B cell (primary cell): ENCODE measurements at regions not wholly inside any gene's neighbourhood (a gene's known extent, or its start where the extent isn't known, plus 50 kb on each side); places are given as distances from the start of the nearest gene placed in this dataset.

Experiments used
- ATAC-seq: fragments of 200-7000 bp; cut with Tn5 transposase; one replicate; pipeline ENCODE4 v1.10.0; 2021; ENCODE audit warnings: low read depth, mild to moderate bottlenecking, moderate number of reproducible peaks, moderate library complexity
- CTCF ChIA-PET: fragments of 350-600 bp; sonication (Branson Sonifier 250); formaldehyde crosslinking; loops from one replicate; lab custom pipeline; 2021; ENCODE audit warnings: antibody characterized with exemption, inconsistent platforms; lab: Charles Lee
- POLR2A ChIA-PET: fragments of 350-600 bp; sonication (Branson Sonifier 250); formaldehyde crosslinking; loops from one replicate; lab custom pipeline; 2021; ENCODE audit warnings: antibody characterized with exemption; lab: Charles Lee
- DNase-seq: peaks from one replicate; pipeline ENCODE4 v3.0.0; 2013
- H2AFZ ChIP-seq: 2 replicates; pipeline ENCODE4 v1.6.1; 2012; ENCODE audit warnings: mild to moderate bottlenecking, low read depth, low read length; ENCODE audit not compliant: insufficient read depth, poor library complexity, severe bottlenecking
- H3K27ac ChIP-seq, 2 donors: 1 replicate in 1 of 2; 2 replicates in 1 of 2; pipeline ENCODE4 v1.5.1; 2012 to 2013; ENCODE audit warnings: low read length in 2 of 2, mild to moderate bottlenecking in 2 of 2, moderate library complexity in 1 of 2
- H3K27me3 ChIP-seq, 4 experiments: fragments of 200-600 bp in 1 of 4; sonication (generic) in 1 of 4; replicated peaks in 1 of 4; 1 replicate in 2 of 4; 2 replicates in 2 of 4; pipeline versions ENCODE4 v1.6.1 to v1.7.0; 2013 to 2016; ENCODE audit warnings: low read length in 3 of 4, mild to moderate bottlenecking in 2 of 4, mixed read lengths in 1 of 4, moderate library complexity in 1 of 4; ENCODE audit not compliant: insufficient read depth in 4 of 4, control insufficient read depth in 3 of 4; ENCODE audit errors: control extremely low read depth in 1 of 4
- H3K36me3 ChIP-seq, 2 experiments: replicated peaks in 1 of 2; 1 replicate in 1 of 2; 2 replicates in 1 of 2; pipeline versions ENCODE4 v1.6.1 to v1.7.1; 2013; ENCODE audit warnings: low read length in 1 of 2; ENCODE audit not compliant: insufficient read depth in 2 of 2, control insufficient read depth in 1 of 2; ENCODE audit errors: control extremely low read depth in 1 of 2, extremely low read depth in 1 of 2
- H3K4me1 ChIP-seq, 2 donors: fragments of 200-600 bp in 1 of 2; sonication (generic) in 1 of 2; 1 replicate in 1 of 2; 2 replicates in 1 of 2; pipeline versions ENCODE4 v1.5.1 to v1.6.1; 2013 to 2017; ENCODE audit warnings: low read length in 2 of 2; ENCODE audit not compliant: control insufficient read depth in 2 of 2, insufficient read depth in 2 of 2
- H3K4me2 ChIP-seq: replicated peaks from 2 replicates; pipeline ENCODE3; 2012; ENCODE audit warnings: mild to moderate bottlenecking, low read depth, low read length; ENCODE audit not compliant: poor library complexity, severe bottlenecking
- H3K4me3 ChIP-seq, 5 experiments: fragments of 200-600 bp in 1 of 5; sonication (generic) in 1 of 5; 1 replicate in 3 of 5; 2 replicates in 2 of 5; pipeline versions ENCODE4 v1.5.1 to v1.7.0; 2011 to 2016; ENCODE audit warnings: low read length in 4 of 5, mild to moderate bottlenecking in 4 of 5, low read depth in 2 of 5, control low read depth in 1 of 5, moderate library complexity in 1 of 5; ENCODE audit not compliant: insufficient read depth in 1 of 5; ENCODE audit errors: control extremely low read depth in 1 of 5, extremely low read depth in 1 of 5
- H3K79me2 ChIP-seq: fragments of 200-600 bp; sonication (generic); one replicate; pipeline ENCODE4 v1.6.0; 2016; ENCODE audit warnings: low read length; ENCODE audit not compliant: control insufficient read depth, insufficient read depth
- H3K9ac ChIP-seq: fragments of 200-600 bp; sonication (generic); 2 replicates; pipeline ENCODE4 v1.6.1; 2017; ENCODE audit warnings: mild to moderate bottlenecking, low read length, moderate library complexity
- H3K9me3 ChIP-seq, 3 donors: one replicate each; pipeline versions ENCODE4 v1.6.1 to v1.7.1; 2013; ENCODE audit warnings: low read length in 2 of 3; ENCODE audit not compliant: control insufficient read depth in 2 of 3, insufficient read depth in 1 of 3; ENCODE audit errors: control extremely low read depth in 1 of 3
- H4K20me1 ChIP-seq: 2 replicates; pipeline ENCODE4 v1.6.0; 2012; ENCODE audit warnings: mild to moderate bottlenecking, low read length; ENCODE audit not compliant: insufficient read depth, control insufficient read depth, poor library complexity, severe bottlenecking
- H3K27ac Mint-ChIP-seq: one replicate; pipeline ENCODE4 v1.8.0; 2021; ENCODE audit warnings: mixed read lengths
- H3K27me3 Mint-ChIP-seq: one replicate; pipeline ENCODE4 v1.8.0; 2021; ENCODE audit warnings: mixed read lengths
- H3K4me1 Mint-ChIP-seq: one replicate; pipeline ENCODE4 v1.8.0; 2021; ENCODE audit warnings: mixed read lengths
- H3K4me3 Mint-ChIP-seq: one replicate; pipeline ENCODE4 v1.8.0; 2021; ENCODE audit warnings: mixed read lengths
- H3K9me3 Mint-ChIP-seq: one replicate; pipeline ENCODE4 v1.8.0; 2022; ENCODE audit warnings: mixed read lengths; ENCODE audit not compliant: insufficient read depth
- EZH2 ChIP-seq: IDR thresholded peaks from 2 replicates; pipeline ENCODE4 v1.6.1; 2012; ENCODE audit warnings: borderline replicate concordance, low read depth, mild to moderate bottlenecking, moderate library complexity, low read length; ENCODE audit not compliant: insufficient read depth, poor library complexity, severe bottlenecking
- WGBS: methylation state at CpG from one replicate; pipeline ENCODE4 v1.1.5; 2013; ENCODE audit warnings: missing lambda C conversion rate; ENCODE audit not compliant: insufficient coverage; 5-methylcytosine and 5-hydroxymethylcytosine counted together
- intact Hi-C: fragments of 100-400 bp; cut with micrococcal nuclease; formaldehyde crosslinking; loops from one replicate; pipeline ENCODE4 v1.10.0; 2022
- TF ChIP-seq, protein P1 (sequence below): fragments of 200-600 bp; IDR thresholded peaks from one replicate; pipeline ENCODE4 v1.8.0; 2022; ENCODE audit warnings: antibody characterized with exemption, mild to moderate bottlenecking

GRCh38 chr11:129278586-129279319 is 86.6 kb upstream of the ARHGAP32 start:
- ATAC-seq (no peak), DNase-seq (peak; percentile 57)
- 2% methylated on average over 93 of the region's 109 CpGs for WGBS
- H3K4me1 Mint-ChIP-seq: peaks cover 35% of the 10 kb centered on the region
- peaks cover 24 to 35% of the 10 kb centered on the region in 2 donors for H3K4me1 ChIP-seq
- H3K27me3 Mint-ChIP-seq: peaks cover 37% of the 10 kb centered on the region
- ChIA-PET CTCF (interaction anchor here (0.7 kb wide), 1 partner anchor 1638 kb away, joined by 3 read pairs; no protein-coding TSS in a partner anchor), POLR2A (no interaction called here)
- no peaks in the 10 kb centered on the region for H3K9me3 Mint-ChIP-seq
- intact Hi-C loops: loop anchor here (5.0 kb wide), 2 partner anchors 1034 to 1639 kb away; partner anchors contain the start of genes SNX19 and ZBTB44
- H3K4me3 Mint-ChIP-seq: peak overlapping the region; percentile 85
- peak overlapping the region; percentile 36 to 67 (median 59) for H3K4me3 ChIP-seq
- peaks cover 24% of the 10 kb centered on the region for H3K79me2 ChIP-seq
- H4K20me1 ChIP-seq: no peaks in the 10 kb centered on the region
- peak overlapping the region; percentile 65 for H2AFZ ChIP-seq
- TF ChIP-seq, protein P1, sequence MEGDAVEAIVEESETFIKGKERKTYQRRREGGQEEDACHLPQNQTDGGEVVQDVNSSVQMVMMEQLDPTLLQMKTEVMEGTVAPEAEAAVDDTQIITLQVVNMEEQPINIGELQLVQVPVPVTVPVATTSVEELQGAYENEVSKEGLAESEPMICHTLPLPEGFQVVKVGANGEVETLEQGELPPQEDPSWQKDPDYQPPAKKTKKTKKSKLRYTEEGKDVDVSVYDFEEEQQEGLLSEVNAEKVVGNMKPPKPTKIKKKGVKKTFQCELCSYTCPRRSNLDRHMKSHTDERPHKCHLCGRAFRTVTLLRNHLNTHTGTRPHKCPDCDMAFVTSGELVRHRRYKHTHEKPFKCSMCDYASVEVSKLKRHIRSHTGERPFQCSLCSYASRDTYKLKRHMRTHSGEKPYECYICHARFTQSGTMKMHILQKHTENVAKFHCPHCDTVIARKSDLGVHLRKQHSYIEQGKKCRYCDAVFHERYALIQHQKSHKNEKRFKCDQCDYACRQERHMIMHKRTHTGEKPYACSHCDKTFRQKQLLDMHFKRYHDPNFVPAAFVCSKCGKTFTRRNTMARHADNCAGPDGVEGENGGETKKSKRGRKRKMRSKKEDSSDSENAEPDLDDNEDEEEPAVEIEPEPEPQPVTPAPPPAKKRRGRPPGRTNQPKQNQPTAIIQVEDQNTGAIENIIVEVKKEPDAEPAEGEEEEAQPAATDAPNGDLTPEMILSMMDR: no peak
- TF ChIP-seq EZH2: no peak
- no peaks in the 10 kb centered on the region for H3K9me3 ChIP-seq
- H3K9ac ChIP-seq: peak overlapping the region; percentile 63
- peak overlapping the region; percentile 84 for H3K4me2 ChIP-seq
- H3K27ac Mint-ChIP-seq: peak overlapping the region; percentile 54
- no peak overlapping the region for H3K27ac ChIP-seq
- no peaks in the 10 kb centered on the region for H3K36me3 ChIP-seq
- no peaks in the 10 kb centered on the region for H3K27me3 ChIP-seq

DNA sequence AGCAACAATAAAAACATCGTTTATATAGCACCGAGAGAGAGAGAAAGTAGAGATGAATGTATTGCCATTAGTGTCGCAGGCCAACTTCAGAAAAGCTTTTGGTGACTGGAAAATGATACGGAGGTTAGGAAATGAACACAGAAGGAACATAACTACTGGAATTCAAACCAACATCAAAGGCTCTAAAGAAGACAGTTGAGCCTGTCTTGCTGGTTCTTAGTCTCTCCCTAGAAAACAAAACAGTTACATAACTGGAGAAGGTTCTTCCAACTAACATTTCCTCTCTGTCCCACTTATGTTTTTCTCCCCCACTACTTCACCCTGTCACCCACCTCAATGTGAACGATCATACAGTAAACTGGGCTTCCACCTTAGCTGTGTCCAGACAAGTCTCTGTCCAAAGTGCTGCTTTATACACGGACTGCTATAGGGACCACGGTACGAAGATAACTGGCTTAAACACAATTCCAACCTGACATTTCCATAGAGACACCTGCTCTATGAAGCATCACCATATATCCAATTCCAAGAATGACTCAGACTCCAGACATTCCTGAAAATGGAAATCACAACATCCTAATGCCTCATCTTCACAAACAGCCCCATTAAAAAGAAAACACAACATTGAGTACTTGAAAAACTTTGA is 85.2 kb upstream of the ARHGAP32 start:
- POLR2A ChIA-PET: interaction anchor here (0.7 kb wide), 1 partner anchor 621 kb away, joined by 3 read pairs; no protein-coding TSS in a partner anchor
- H3K27ac Mint-ChIP-seq: no peak overlapping the region

More for the DNA sequence above, 85.2 kb upstream of the ARHGAP32 start:
- Histone ChIP-seq H3K27me3 (no peaks in the 10 kb centered on the region), H3K27ac (no peak overlapping the region), H3K79me2 (peaks cover 37% of the 10 kb centered on the region), H3K4me2 (no peak overlapping the region), H3K4me1 (peaks cover 32 to 42% of the 10 kb centered on the region in 2 donors), H3K9me3 (no peaks in the 10 kb centered on the region), H3K36me3 (no peaks in the 10 kb centered on the region), H3K9ac (no peak overlapping the region), H2AFZ (no peak overlapping the region), H4K20me1 (no peaks in the 10 kb centered on the region), H3K4me3 (no peak overlapping the region)
- ATAC-seq (no peak), DNase-seq (no peak)
- peaks cover 48% of the 10 kb centered on the region for H3K4me1 Mint-ChIP-seq
- intact Hi-C loops: loop anchor here (5.0 kb wide), 2 partner anchors 1035 to 1640 kb away; partner anchors contain the start of genes SNX19 and ZBTB44
- WGBS: 100% methylated on average over 3 of the region's 8 CpGs
- H3K4me3 Mint-ChIP-seq: peak overlapping the region; percentile 85
- peaks cover 31% of the 10 kb centered on the region for H3K27me3 Mint-ChIP-seq
- CTCF ChIA-PET: no interaction called here
- no peaks in the 10 kb centered on the region for H3K9me3 Mint-ChIP-seq
- TF ChIP-seq, protein P1: no peak
- no peak for TF ChIP-seq EZH2
